Calu3 (cell line): ENCODE measurements at regions not wholly inside any gene's neighbourhood (a gene's known extent, or its start where the extent isn't known, plus 50 kb on each side); places are given as distances from the start of the nearest gene placed in this dataset.

Source experiments
- BruUV-seq: library from RNA; stranded (reverse); fragments of 400-500 nt; replicated peaks from 2 replicates; lab custom pipeline; 2021; lab: Mats Ljungman, UMichigan
- CTCF ChIA-PET: fragments of 300-600 bp; sonication (Branson Sonifier 250); formaldehyde crosslinking; loops from one replicate; lab custom pipeline; 2022; ENCODE audit warnings: antibody characterized with exemption; lab: Charles Lee
- DNase-seq: peaks from one replicate; pipeline ENCODE4 v3.0.0; 2022
- H3K27ac Mint-ChIP-seq: one replicate; pipeline ENCODE4 v1.8.0; 2022; ENCODE audit warnings: mixed read lengths; ENCODE audit not compliant: unreplicated experiment
- H3K27me3 Mint-ChIP-seq: one replicate; pipeline ENCODE4 v1.8.0; 2022; ENCODE audit warnings: mixed read lengths; ENCODE audit not compliant: unreplicated experiment
- H3K36me3 Mint-ChIP-seq: one replicate; pipeline ENCODE4 v1.8.0; 2022; ENCODE audit warnings: mild to moderate bottlenecking, moderate library complexity, mixed read lengths; ENCODE audit not compliant: insufficient read depth, unreplicated experiment
- H3K4me1 Mint-ChIP-seq: one replicate; pipeline ENCODE4 v1.8.0; 2022; ENCODE audit warnings: mild to moderate bottlenecking, low read depth, mixed read lengths; ENCODE audit not compliant: unreplicated experiment
- H3K4me3 Mint-ChIP-seq: one replicate; pipeline ENCODE4 v1.8.0; 2022; ENCODE audit warnings: mild to moderate bottlenecking, low read depth, moderate library complexity, mixed read lengths; ENCODE audit not compliant: unreplicated experiment
- H3K9me3 Mint-ChIP-seq: one replicate; pipeline ENCODE4 v1.8.0; 2022; ENCODE audit warnings: low read depth, mixed read lengths; ENCODE audit not compliant: unreplicated experiment
- intact Hi-C: fragments of 100-400 bp; cut with micrococcal nuclease; formaldehyde crosslinking; loops from one replicate; pipeline ENCODE4 v1.10.0; 2022; ENCODE audit not compliant: unreplicated experiment
- TF ChIP-seq, protein P1 (sequence below): fragments of 200-600 bp; IDR thresholded peaks from one replicate; pipeline ENCODE4 v1.8.0; 2022; ENCODE audit warnings: antibody characterized with exemption; ENCODE audit not compliant: unreplicated experiment

DNA sequence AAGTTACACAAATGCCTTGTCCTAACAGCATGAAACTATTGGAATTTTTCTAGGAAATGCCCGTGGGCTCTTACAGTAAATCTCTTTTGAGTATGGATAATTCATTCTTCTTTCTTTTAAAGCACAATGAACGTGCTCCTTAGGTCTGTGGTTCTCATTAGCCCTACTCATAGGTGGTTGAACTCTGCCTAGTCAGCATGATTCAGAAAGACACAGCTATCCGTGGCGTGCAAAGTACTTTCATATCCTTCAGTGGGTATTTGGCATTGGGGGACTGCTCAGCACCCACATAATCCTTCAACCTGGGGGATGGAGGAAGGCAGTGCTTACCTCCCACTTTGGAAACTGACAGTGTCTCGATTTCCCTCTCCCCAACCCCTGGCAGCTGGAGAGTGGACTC lies 462.0 kb upstream of the CLINT1 start:
- intact Hi-C loops = no loop called here
- TF ChIP-seq, protein P1, sequence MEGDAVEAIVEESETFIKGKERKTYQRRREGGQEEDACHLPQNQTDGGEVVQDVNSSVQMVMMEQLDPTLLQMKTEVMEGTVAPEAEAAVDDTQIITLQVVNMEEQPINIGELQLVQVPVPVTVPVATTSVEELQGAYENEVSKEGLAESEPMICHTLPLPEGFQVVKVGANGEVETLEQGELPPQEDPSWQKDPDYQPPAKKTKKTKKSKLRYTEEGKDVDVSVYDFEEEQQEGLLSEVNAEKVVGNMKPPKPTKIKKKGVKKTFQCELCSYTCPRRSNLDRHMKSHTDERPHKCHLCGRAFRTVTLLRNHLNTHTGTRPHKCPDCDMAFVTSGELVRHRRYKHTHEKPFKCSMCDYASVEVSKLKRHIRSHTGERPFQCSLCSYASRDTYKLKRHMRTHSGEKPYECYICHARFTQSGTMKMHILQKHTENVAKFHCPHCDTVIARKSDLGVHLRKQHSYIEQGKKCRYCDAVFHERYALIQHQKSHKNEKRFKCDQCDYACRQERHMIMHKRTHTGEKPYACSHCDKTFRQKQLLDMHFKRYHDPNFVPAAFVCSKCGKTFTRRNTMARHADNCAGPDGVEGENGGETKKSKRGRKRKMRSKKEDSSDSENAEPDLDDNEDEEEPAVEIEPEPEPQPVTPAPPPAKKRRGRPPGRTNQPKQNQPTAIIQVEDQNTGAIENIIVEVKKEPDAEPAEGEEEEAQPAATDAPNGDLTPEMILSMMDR = no peak
- CTCF ChIA-PET = no interaction called here
- H3K9me3 Mint-ChIP-seq = no peaks in the 10 kb centered on the region
- no peaks in the 10 kb centered on the region for H3K36me3 Mint-ChIP-seq
- no TSS peak for BruUV-seq
- no peak overlapping the region for H3K27ac Mint-ChIP-seq
- no peak overlapping the region for H3K4me3 Mint-ChIP-seq
- no peaks in the 10 kb centered on the region for H3K27me3 Mint-ChIP-seq
- H3K4me1 Mint-ChIP-seq = no peaks in the 10 kb centered on the region
- no peak for DNase-seq

- H3K27ac Mint-ChIP-seq = no peak overlapping the region
- DNase-seq = peak; percentile 18
- H3K9me3 Mint-ChIP-seq = no peaks in the 10 kb centered on the region
- TF ChIP-seq, protein P1 = no peak
- CTCF ChIA-PET = interaction anchor here (0.7 kb wide), 2 partner anchors 19 to 341 kb away, joined by 10 to 11 read pairs; no protein-coding TSS in a partner anchor
- no peak overlapping the region for H3K4me3 Mint-ChIP-seq
- intact Hi-C loops = no loop called here
- no peaks in the 10 kb centered on the region for H3K36me3 Mint-ChIP-seq
- no TSS peak for BruUV-seq
- H3K4me1 Mint-ChIP-seq = no peaks in the 10 kb centered on the region
- no peaks in the 10 kb centered on the region for H3K27me3 Mint-ChIP-seq
Measured at GRCh38 chr5:158320178-158320674, 461.3 kb upstream of the CLINT1 start.

DNA sequence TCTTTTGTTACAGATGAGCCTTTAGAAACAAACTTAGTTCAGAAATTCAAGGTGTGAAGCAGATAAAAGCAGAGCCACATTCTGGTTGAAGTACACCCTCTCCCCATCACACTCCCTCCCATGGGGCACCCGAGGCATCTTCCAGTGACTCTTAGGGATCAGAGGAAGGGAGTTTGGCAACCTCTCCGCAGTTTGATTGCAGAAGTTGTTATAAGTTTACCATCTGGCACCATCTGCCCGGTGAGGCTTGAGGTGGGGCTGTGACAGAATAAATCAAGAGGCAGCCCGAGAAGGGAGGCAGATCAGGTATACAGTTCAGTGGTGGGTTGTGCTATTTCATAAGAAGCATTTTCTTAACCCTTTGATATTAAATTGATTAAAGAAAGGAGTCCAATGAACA lies 458.6 kb upstream of the CLINT1 start:
- peaks cover 2% of the 10 kb centered on the region for H3K9me3 Mint-ChIP-seq
- no peaks in the 10 kb centered on the region for H3K4me1 Mint-ChIP-seq
- TF ChIP-seq, protein P1 = no peak
- CTCF ChIA-PET = no interaction called here
- no peaks in the 10 kb centered on the region for H3K27me3 Mint-ChIP-seq
- H3K36me3 Mint-ChIP-seq = no peaks in the 10 kb centered on the region
- intact Hi-C loops = no loop called here
- H3K27ac Mint-ChIP-seq = no peak overlapping the region
- no peak for DNase-seq
- BruUV-seq = no TSS peak
- no peak overlapping the region for H3K4me3 Mint-ChIP-seq

- TF ChIP-seq, protein P1 = no peak
- intact Hi-C loops = no loop called here
- Mint-ChIP-seq H3K9me3 (peaks cover 2% of the 10 kb centered on the region), H3K27me3 (no peaks in the 10 kb centered on the region), H3K27ac (no peak overlapping the region), H3K36me3 (no peaks in the 10 kb centered on the region), H3K4me1 (no peaks in the 10 kb centered on the region), H3K4me3 (no peak overlapping the region)
- no peak for DNase-seq
- no TSS peak for BruUV-seq
- CTCF ChIA-PET = no interaction called here
Measured at GRCh38 chr5:158313733-158314464, 455.0 kb upstream of the CLINT1 start.
